ENCODE measurements at regions not wholly inside any gene's neighbourhood (a gene's known extent, or its start where the extent isn't known, plus 50 kb on each side); places are given as distances from the start of the nearest gene placed in this dataset.
A peak's percentile ranks its signal among the peaks of the same experiment; 100 is the strongest.

- ChIA-PET POLR2A (no interaction called here), CTCF (ENCODE audit: unreplicated experiment) (interaction anchor here (0.6 kb wide), 1 partner anchor 72 kb away, joined by 3 read pairs; no protein-coding TSS in a partner anchor)
- no peak for DNase-seq (ENCODE audit: low spot score)
- Histone ChIP-seq H4K20me1 (ENCODE audit: insufficient read depth, low read length) (no peaks in the 10 kb centered on the region), H3K4me2 (ENCODE audit: low read length) (no peak overlapping the region), H3K27ac (ENCODE audit: low read depth, low read length, poor library complexity, severe bottlenecking) (no peak overlapping the region), H3K4me1 (ENCODE audit: insufficient read depth, low read length, poor library complexity, severe bottlenecking) (no peaks in the 10 kb centered on the region), H3K36me3 (ENCODE audit: insufficient read depth, low read length) (no peaks in the 10 kb centered on the region), H2AFZ (ENCODE audit: low read length) (no peak overlapping the region), H3K4me3 (ENCODE audit: low read depth, low read length, poor library complexity, severe bottlenecking) (no peak overlapping the region), H3K9me2 (ENCODE audit: insufficient read depth, low read length) (no peaks in the 10 kb centered on the region), H3K9me3 (ENCODE audit: low read length) (no peaks in the 10 kb centered on the region), H3K79me2 (ENCODE audit: insufficient read depth, low read depth, low read length) (no peaks in the 10 kb centered on the region)
- BruUV-seq (replicated peaks): no TSS peak
- TF ChIP-seq EZH2phosphoT487 (IDR thresholded peaks at IDR 0.05; ENCODE audit: borderline replicate concordance, low read depth, low read length): no peak
- peak; percentile 53 for TF ChIP-seq CTCF (conservative IDR thresholded peaks at IDR 0.05; ENCODE audit: low read length)
- intact Hi-C loops (cut with micrococcal nuclease; ENCODE audit: unreplicated experiment): no loop called here
Measured at GRCh38 chr5:93062548-93062947, 518.5 kb downstream of the NR2F1-AS1 start.

GRCh38 chr5:93058309-93058708 is 522.7 kb downstream of the NR2F1-AS1 start:
- POLR2A ChIA-PET: no interaction called here
- Histone ChIP-seq H4K20me1 (ENCODE audit: insufficient read depth, low read length) (no peaks in the 10 kb centered on the region), H3K4me1 (ENCODE audit: insufficient read depth, low read length, poor library complexity, severe bottlenecking) (no peaks in the 10 kb centered on the region), H2AFZ (ENCODE audit: low read length) (no peak overlapping the region), H3K4me3 (ENCODE audit: low read depth, low read length, poor library complexity, severe bottlenecking) (no peak overlapping the region), H3K27ac (ENCODE audit: low read depth, low read length, poor library complexity, severe bottlenecking) (no peak overlapping the region), H3K9me2 (ENCODE audit: insufficient read depth, low read length) (no peaks in the 10 kb centered on the region), H3K9me3 (ENCODE audit: low read length) (no peaks in the 10 kb centered on the region), H3K36me3 (ENCODE audit: insufficient read depth, low read length) (no peaks in the 10 kb centered on the region), H3K79me2 (ENCODE audit: insufficient read depth, low read depth, low read length) (no peaks in the 10 kb centered on the region), H3K4me2 (ENCODE audit: low read length) (no peak overlapping the region)
- CTCF ChIA-PET (ENCODE audit: unreplicated experiment): no interaction called here
- intact Hi-C loops (cut with micrococcal nuclease; ENCODE audit: unreplicated experiment): no loop called here
- BruUV-seq (replicated peaks): no TSS peak
- TF ChIP-seq CTCF (conservative IDR thresholded peaks at IDR 0.05; ENCODE audit: low read length) (no peak), EZH2phosphoT487 (IDR thresholded peaks at IDR 0.05; ENCODE audit: borderline replicate concordance, low read depth, low read length) (no peak)
- DNase-seq (ENCODE audit: low spot score): no peak

- Histone ChIP-seq H3K4me2 (ENCODE audit: low read length) (no peak overlapping the region), H2AFZ (ENCODE audit: low read length) (no peak overlapping the region), H3K36me3 (ENCODE audit: insufficient read depth, low read length) (no peaks in the 10 kb centered on the region), H3K9me3 (ENCODE audit: low read length) (no peaks in the 10 kb centered on the region), H3K27ac (ENCODE audit: low read depth, low read length, poor library complexity, severe bottlenecking) (no peak overlapping the region), H3K4me1 (ENCODE audit: insufficient read depth, low read length, poor library complexity, severe bottlenecking) (no peaks in the 10 kb centered on the region), H3K79me2 (ENCODE audit: insufficient read depth, low read depth, low read length) (no peaks in the 10 kb centered on the region), H3K4me3 (ENCODE audit: low read depth, low read length, poor library complexity, severe bottlenecking) (no peak overlapping the region), H4K20me1 (ENCODE audit: insufficient read depth, low read length) (no peaks in the 10 kb centered on the region), H3K9me2 (ENCODE audit: insufficient read depth, low read length) (no peaks in the 10 kb centered on the region)
- DNase-seq (ENCODE audit: low spot score): no peak
- intact Hi-C loops (cut with micrococcal nuclease; ENCODE audit: unreplicated experiment): no loop called here
- TF ChIP-seq CTCF (conservative IDR thresholded peaks at IDR 0.05; ENCODE audit: low read length) (no peak), EZH2phosphoT487 (IDR thresholded peaks at IDR 0.05; ENCODE audit: borderline replicate concordance, low read depth, low read length) (no peak)
- ChIA-PET POLR2A (no interaction called here), CTCF (ENCODE audit: unreplicated experiment) (no interaction called here)
- BruUV-seq (replicated peaks): no TSS peak
Measured at GRCh38 chr5:93057311-93057710, 523.7 kb downstream of the NR2F1-AS1 start.

Measured in OCI-LY7 (cell line).